GM12872 (cell line): ENCODE measurements at regions not wholly inside any gene's neighbourhood (a gene's known extent, or its start where the extent isn't known, plus 50 kb on each side); places are given as distances from the start of the nearest gene placed in this dataset.

Experiments
- CTCF ChIP-seq: IDR thresholded peaks from 3 replicates; pipeline ENCODE4 v1.5.1; 2011; ENCODE audit warnings: low read depth, mild to moderate bottlenecking, low read length, moderate library complexity; ENCODE audit not compliant: insufficient read depth

GRCh38 chr9:109597496-109597895, 99.4 kb upstream of the PTPN3 start:
- no peak for TF ChIP-seq CTCF

- TF ChIP-seq CTCF = no peak
Measured at GRCh38 chr9:109599131-109599530, 101.0 kb upstream of the PTPN3 start.

- TF ChIP-seq CTCF = no peak
Measured at GRCh38 chr9:109599711-109600110, 101.6 kb upstream of the PTPN3 start.

- no peak for TF ChIP-seq CTCF
Measured at GRCh38 chr9:109600142-109600541, 102.0 kb upstream of the PTPN3 start.

- no peak for TF ChIP-seq CTCF
Measured at GRCh38 chr9:109601181-109601580, 103.1 kb upstream of the PTPN3 start.

- TF ChIP-seq CTCF = no peak
Measured at GRCh38 chr9:109602987-109603386, 104.9 kb upstream of the PTPN3 start.

GRCh38 chr9:109604131-109604530, 106.0 kb upstream of the PTPN3 start:
- TF ChIP-seq CTCF = no peak

- TF ChIP-seq CTCF = no peak
Measured at GRCh38 chr9:109604781-109605180, 106.7 kb upstream of the PTPN3 start.
